ENCODE measurements at regions not wholly inside any gene's neighbourhood (a gene's known extent, or its start where the extent isn't known, plus 50 kb on each side); places are given as distances from the start of the nearest gene placed in this dataset.
A peak's percentile ranks its signal among the peaks of the same experiment; 100 is the strongest.

GRCh38 chr4:20302336-20302735 lies 50.6 kb downstream of the SLIT2 start:
- no peak for DNase-seq (ENCODE audit: low read depth)

DNA sequence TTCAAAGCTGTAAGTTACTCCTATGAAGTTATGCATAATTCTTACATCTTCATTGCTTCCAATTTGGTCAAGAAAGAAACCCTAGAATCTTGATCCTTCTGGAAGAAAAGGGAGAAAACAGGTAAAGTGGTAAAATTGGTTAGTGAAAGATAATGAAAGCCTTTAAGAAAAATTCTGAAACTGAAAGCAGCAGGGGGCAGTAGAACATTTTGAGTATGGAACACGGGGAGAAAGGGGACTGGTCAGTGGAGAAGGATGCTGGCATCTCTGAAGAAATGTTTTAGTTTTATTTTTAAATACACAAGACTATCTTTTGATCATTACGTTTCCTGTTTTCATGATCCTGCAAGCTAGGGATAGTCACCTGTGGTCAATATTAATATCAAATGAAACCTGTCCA lies 54.3 kb downstream of the SLIT2 start:
- DNase-seq (ENCODE audit: low read depth): no peak

- DNase-seq (ENCODE audit: low read depth): peak; percentile 44
Measured at GRCh38 chr4:20311856-20312255, 60.2 kb downstream of the SLIT2 start.

GRCh38 chr4:20313237-20314030 lies 61.7 kb downstream of the SLIT2 start:
- no peak for DNase-seq (ENCODE audit: low read depth)

DNA sequence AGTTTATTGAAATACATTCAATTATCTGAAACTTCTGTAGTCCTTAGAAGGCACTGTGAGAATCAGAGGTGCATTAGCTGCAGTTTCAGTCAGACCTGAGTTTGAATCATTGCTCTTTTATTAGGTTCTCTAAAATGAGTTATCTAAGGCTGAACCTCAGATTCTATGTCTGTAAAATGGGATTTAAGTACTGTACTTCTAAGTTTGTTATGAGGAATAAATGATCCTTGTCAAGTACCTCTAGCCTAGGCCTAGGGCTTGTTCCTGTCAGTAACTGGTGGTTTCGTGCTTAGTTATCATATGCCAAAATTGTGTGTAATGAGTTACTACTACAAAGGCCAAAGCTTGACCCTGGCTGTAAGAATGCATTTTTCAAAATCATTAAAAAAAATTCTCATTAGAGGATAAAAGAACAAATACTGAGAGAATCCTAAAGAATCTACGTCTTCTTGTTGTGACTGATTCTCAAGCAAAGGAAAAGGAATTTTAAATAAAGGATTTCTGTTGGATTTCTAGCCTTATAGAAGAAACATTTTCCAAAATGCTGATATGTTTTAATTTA lies 65.8 kb downstream of the SLIT2 start:
- DNase-seq (ENCODE audit: low read depth): no peak

DNA sequence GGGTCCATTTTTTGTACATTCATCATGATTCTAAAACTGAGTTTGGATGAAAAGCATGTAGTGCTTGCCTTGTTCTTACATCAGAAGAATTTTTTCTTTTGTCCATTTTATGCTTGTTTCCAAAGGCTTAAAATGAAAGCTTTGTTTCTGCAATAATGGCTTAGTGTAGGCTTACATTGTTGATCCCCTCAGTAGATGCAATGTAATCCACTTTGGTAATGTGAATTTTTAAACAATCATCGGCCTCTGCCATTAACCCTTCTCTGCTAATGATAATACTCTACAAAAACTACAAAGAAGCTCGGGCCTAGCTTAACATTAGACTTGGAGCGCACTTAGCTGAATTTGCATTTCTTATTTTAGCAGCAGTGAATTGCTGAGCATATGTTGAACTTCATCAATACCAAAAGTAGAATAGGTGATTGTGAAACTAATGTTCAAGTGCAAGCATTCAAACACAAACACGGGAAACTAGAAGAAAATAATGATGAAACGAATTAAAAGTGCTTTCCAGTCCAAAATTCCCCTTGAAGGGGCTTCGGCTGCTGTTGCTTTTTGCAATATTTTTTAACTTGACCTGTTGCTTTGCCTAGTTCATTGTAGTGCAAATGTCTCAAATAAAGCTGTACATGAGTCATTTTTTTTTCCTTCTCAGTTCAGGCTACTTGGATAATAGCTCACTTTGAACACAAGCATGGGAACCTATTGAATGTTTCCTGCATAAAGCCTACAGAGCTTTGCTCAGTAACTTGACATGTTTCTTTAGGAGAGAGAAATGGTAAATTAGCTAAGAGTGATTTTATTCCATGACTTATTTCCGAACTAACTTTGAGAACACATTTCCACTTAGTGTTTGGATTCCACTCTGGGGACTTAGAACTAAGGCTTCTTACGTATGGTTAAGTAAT lies 66.5 kb downstream of the SLIT2 start:
- no peak for DNase-seq (ENCODE audit: low read depth)

GRCh38 chr4:20318909-20319277 lies 67.2 kb downstream of the SLIT2 start:
- no peak for DNase-seq (ENCODE audit: low read depth)

DNA sequence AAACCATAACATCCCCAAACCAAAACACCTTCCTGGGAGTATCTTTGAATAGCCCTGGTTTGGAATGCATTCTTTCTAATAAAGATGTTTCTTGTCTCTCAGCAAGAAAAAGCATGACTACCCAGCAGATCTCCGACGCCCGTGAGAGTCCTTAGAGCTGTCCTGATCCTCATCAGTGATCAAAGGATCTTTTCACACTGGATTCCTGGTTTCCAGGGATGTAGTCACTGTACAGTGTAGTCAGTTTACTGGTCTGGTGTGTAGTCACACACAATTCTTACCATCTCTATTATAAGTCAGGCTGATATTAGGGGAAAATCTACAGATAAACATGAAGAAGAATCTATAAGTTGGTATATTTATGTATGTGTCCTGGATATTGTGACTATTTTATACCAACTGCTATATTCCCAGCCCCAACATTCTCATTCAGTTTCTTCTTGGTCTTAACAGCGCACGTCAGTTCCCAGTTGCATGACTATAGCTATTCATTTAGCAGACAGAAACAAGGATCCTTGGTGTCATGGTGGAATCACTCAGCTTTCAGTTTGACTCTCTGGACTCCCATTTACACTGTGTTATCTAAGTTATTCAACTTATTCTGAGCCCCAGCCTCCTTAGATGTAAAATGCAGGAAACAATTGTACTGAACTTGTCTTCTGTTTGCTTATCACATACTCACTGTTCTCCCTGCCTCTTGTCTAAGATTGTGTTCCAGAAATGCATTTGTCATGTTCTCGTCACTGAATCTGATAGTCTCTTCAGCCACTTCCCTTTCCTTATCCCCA lies 68.3 kb downstream of the SLIT2 start:
- no peak for DNase-seq (ENCODE audit: low read depth)

GRCh38 chr4:20323991-20324390 lies 72.3 kb downstream of the SLIT2 start:
- no peak for DNase-seq (ENCODE audit: low read depth)

DNA sequence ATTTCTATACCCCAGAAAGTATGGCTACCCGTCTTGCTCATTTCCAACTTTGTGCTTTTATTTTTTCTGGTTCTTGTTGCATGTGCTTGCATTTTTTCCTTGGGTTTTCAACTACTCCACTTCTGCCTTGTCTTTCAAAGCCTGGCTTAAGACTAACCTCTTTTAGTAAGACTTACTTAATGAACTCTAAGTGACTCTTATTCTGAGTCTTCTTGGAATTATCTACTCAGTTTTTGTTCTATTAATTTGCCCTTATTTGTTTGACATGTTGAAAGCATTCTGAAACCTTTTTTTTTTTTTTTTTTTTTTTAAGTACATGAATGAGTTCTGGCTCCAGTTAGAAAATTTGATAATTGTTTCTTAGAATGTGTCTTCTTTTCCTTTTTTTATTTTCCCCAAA lies 74.8 kb downstream of the SLIT2 start:
- DNase-seq (ENCODE audit: low read depth): no peak

GRCh38 chr4:20326977-20327376 lies 75.3 kb downstream of the SLIT2 start:
- DNase-seq (ENCODE audit: low read depth): no peak

GRCh38 chr4:20327808-20328207 lies 76.1 kb downstream of the SLIT2 start:
- DNase-seq (ENCODE audit: low read depth): no peak

DNA sequence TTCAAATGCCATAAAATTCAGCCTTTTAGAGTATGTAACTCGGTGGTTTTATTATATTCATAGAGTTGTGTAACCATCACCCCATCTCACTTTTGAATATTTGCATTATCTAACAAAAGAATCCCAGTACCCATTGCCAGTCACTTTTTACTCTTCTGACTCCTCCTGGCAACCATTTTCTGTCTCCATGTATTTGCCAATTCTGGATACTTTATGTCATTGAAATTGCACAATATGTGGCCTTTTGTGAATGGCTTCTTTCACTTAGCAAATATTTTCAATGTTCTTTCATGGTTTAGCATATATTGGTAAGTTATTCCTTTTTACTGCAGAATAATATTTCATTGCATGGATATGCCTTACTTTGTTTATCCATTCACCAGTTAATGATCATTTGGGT lies 79.9 kb downstream of the SLIT2 start:
- no peak for DNase-seq (ENCODE audit: low read depth)

- no peak for DNase-seq (ENCODE audit: low read depth)
Measured at GRCh38 chr4:20333141-20333715, 81.5 kb downstream of the SLIT2 start.

- no peak for DNase-seq (ENCODE audit: low read depth)
Measured at GRCh38 chr4:20337261-20337664, 85.6 kb downstream of the SLIT2 start.

DNA sequence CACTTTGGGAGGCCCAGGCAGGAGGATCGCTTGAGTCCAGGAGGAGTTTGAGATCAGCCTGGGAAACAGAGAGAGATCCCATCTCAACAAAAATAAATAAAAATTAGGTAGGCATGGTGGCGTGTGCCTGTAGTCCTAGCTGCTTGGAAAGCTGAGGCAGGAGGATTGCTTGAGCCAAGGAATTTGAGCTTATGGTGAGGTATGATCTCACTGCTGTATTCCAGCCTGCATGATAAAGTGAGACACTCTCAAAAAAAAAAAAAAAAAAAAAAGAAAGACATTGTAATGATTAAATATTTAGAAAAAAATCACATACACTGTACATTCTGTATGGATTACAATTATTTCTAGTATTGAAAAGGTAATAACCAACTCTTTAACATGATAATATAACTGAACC lies 87.1 kb downstream of the SLIT2 start:
- DNase-seq (ENCODE audit: low read depth): no peak

GRCh38 chr4:20341134-20341738 lies 89.5 kb downstream of the SLIT2 start:
- DNase-seq (ENCODE audit: low read depth): no peak

DNA sequence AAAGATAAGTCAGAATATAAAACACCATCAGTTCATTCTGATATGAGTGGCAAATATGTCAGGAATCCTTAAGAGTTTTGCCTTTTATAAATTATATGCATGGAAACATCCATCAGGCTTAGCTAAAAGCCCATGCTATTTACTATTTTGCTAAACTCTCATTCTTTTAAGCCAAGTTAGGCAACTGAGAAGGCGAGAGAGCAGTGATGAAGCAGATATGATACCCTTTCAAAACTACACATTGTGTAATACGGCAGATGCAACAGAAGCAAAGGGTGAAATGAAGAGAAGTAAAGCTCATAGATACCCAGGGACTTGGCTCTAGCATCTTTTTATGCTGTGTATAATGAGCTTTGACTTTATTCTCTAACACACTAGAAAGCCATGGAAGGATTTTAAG lies 95.8 kb downstream of the SLIT2 start:
- DNase-seq (ENCODE audit: low read depth): no peak

GRCh38 chr4:20348411-20348810 lies 96.7 kb downstream of the SLIT2 start:
- DNase-seq (ENCODE audit: low read depth): no peak

GRCh38 chr4:20351360-20352162 lies 99.9 kb downstream of the SLIT2 start:
- DNase-seq (ENCODE audit: low read depth): no peak

DNA sequence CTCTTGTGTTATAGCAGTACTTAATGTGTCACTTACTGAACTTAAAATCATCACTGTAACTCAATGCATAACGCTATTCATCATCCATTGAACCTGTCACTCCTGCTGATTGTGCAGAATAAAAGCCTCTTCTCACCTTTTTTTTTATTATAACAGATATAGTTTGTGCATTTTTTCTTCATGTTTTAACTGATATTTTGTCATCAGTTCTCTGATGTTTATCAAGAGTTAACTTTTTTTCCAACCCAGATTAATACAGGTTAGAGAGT lies 100.4 kb downstream of the SLIT2 start:
- no peak for DNase-seq (ENCODE audit: low read depth)
